ENCODE measurements at regions not wholly inside any gene's neighbourhood (a gene's known extent, or its start where the extent isn't known, plus 50 kb on each side); places are given as distances from the start of the nearest gene placed in this dataset.

- H3K27ac ChIP-seq: no peak overlapping the region
- POLR2A ChIA-PET (ENCODE audit: low non-redundant PET): no interaction called here
- no peak for DNase-seq (ENCODE audit: low spot score)
- TF ChIP-seq, protein P1, sequence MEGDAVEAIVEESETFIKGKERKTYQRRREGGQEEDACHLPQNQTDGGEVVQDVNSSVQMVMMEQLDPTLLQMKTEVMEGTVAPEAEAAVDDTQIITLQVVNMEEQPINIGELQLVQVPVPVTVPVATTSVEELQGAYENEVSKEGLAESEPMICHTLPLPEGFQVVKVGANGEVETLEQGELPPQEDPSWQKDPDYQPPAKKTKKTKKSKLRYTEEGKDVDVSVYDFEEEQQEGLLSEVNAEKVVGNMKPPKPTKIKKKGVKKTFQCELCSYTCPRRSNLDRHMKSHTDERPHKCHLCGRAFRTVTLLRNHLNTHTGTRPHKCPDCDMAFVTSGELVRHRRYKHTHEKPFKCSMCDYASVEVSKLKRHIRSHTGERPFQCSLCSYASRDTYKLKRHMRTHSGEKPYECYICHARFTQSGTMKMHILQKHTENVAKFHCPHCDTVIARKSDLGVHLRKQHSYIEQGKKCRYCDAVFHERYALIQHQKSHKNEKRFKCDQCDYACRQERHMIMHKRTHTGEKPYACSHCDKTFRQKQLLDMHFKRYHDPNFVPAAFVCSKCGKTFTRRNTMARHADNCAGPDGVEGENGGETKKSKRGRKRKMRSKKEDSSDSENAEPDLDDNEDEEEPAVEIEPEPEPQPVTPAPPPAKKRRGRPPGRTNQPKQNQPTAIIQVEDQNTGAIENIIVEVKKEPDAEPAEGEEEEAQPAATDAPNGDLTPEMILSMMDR (conservative IDR thresholded peaks at IDR 0.05; ENCODE audit: low read depth): no peak
- CTCF ChIA-PET: no interaction called here
These were observed 817.8 kb upstream of the FAM98A start for GRCh38 chr2:34416856-34417255.

- H3K27ac ChIP-seq: no peak overlapping the region
- POLR2A ChIA-PET (ENCODE audit: low non-redundant PET): no interaction called here
- no peak for DNase-seq (ENCODE audit: low spot score)
- CTCF ChIA-PET: no interaction called here
- TF ChIP-seq, protein P1 (conservative IDR thresholded peaks at IDR 0.05; ENCODE audit: low read depth): no peak
These were observed 815.8 kb upstream of the FAM98A start for GRCh38 chr2:34414856-34415255.

DNA sequence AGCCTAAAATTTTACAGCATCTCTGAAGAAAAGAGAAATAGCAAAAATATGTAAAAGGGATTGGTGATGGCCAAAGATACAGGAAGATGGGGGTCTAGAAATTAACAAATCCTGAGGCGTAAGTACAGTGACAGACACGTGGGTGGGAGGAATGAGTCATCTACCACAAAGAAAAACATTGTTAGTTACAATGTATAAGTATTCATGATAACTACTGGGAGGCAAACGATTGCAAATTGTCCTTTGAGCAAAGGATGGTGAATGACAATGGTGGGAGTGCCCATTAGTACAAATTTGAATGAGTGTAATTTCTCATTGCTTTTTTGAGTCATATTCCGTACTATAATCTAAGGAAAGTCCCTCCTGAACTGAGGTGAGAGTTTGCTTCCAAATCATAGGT, 809.0 kb upstream of the FAM98A start:
- ChIA-PET CTCF (interaction anchor here (0.7 kb wide), 1 partner anchor 141 kb away, joined by 3 read pairs; no protein-coding TSS in a partner anchor), POLR2A (ENCODE audit: low non-redundant PET) (no interaction called here)
- H3K27ac ChIP-seq: no peak overlapping the region
- TF ChIP-seq, protein P1 (conservative IDR thresholded peaks at IDR 0.05; ENCODE audit: low read depth): no peak
- DNase-seq (ENCODE audit: low spot score): no peak

- H3K27ac ChIP-seq: no peak overlapping the region
- CTCF ChIA-PET: no interaction called here
- DNase-seq (ENCODE audit: low spot score): no peak
- TF ChIP-seq, protein P1 (conservative IDR thresholded peaks at IDR 0.05; ENCODE audit: low read depth): no peak
- POLR2A ChIA-PET (ENCODE audit: low non-redundant PET): no interaction called here
These were observed 804.4 kb upstream of the FAM98A start for GRCh38 chr2:34403512-34403911.

GRCh38 chr2:34402376-34402775, 803.3 kb upstream of the FAM98A start:
- TF ChIP-seq, protein P1 (conservative IDR thresholded peaks at IDR 0.05; ENCODE audit: low read depth): no peak
- ChIA-PET POLR2A (ENCODE audit: low non-redundant PET) (no interaction called here), CTCF (no interaction called here)
- no peak for DNase-seq (ENCODE audit: low spot score)
- no peak overlapping the region for H3K27ac ChIP-seq

DNA sequence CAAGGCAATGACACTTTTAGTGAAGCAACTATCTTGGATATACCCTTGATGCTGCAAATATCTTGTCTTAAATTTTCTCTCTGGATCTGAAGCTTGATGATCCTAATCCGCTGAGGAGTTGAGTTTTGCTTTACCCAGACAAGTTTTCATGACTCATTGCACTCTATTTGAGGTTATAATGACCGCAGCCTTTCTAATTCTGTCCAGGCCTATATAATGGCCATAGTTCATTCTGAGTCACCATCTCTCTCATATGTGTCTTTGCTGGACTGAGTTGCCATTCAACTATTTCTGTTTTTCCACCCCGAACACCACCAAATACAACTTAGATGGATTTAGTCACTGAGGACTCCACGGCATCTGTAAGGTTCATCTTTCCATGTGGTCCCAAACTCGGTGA, 802.1 kb upstream of the FAM98A start:
- POLR2A ChIA-PET (ENCODE audit: low non-redundant PET): no interaction called here
- TF ChIP-seq, protein P1 (conservative IDR thresholded peaks at IDR 0.05; ENCODE audit: low read depth): no peak
- no peak overlapping the region for H3K27ac ChIP-seq
- CTCF ChIA-PET: no interaction called here
- DNase-seq (ENCODE audit: low spot score): no peak

GRCh38 chr2:34388446-34388845, 789.3 kb upstream of the FAM98A start:
- no peak for DNase-seq (ENCODE audit: low spot score)
- H3K27ac ChIP-seq: no peak overlapping the region
- ChIA-PET POLR2A (ENCODE audit: low non-redundant PET) (no interaction called here), CTCF (no interaction called here)
- TF ChIP-seq, protein P1 (conservative IDR thresholded peaks at IDR 0.05; ENCODE audit: low read depth): no peak
